ENCODE measurements at regions not wholly inside any gene's neighbourhood (a gene's known extent, or its start where the extent isn't known, plus 50 kb on each side); places are given as distances from the start of the nearest gene placed in this dataset.
"Not testable (repeated sequence)": the region's sequence is repeated elsewhere in the genome, so short reads cannot be mapped to it uniquely, and the experiment has no call there.

GRCh38 chr12:92381856-92382255, 236.2 kb upstream of the BTG1 start:
- H3K18ac ChIP-seq (ENCODE audit: low read length) = no peak overlapping the region

DNA sequence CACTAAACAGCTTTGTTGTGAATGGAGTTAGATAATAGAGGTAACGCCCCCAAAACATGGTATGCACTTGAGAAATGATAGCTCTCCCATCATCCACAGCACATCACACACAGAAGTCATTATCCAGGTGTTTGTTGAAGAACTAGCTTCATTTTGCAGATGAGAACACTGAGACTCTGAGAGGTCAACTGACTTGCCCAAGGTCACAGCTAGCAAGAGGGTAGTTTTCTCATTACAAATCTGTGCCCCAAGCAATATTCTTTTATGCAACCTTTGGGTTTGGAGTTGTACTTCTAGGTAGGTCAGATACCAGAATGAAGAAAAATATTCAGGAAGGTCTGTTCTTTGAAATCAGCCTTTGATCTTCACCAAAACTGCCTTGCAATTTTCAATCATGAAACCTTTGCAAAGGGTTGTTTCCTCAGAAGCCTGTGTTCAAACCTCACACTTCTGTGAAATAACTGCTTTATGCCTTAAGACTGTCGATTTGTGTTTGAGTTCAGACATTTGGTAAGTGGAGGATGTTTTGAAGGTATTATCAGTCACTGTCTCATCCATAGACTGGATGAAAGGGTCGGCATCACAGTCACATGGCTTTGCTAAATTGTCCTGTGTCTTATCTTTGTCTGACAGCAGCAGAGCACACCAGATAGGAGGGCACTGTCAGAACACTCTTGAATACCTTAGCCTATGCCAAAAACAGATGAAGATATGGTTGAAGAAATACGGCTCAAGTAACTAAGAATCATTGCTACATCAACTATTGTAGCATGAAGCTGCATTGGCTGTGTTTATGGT, 233.2 kb upstream of the BTG1 start:
- no peak overlapping the region for H2BK5ac ChIP-seq (ENCODE audit: low read length)
- no peaks in the 10 kb centered on the region for H3K27me3 ChIP-seq (ENCODE audit: insufficient read depth, low read length, poor library complexity)
- H3K9ac ChIP-seq (ENCODE audit: low read length) = no peak overlapping the region
- no peak overlapping the region for H2BK120ac ChIP-seq (ENCODE audit: low read depth, low read length)
- no peaks in the 10 kb centered on the region for H3K4me1 ChIP-seq (ENCODE audit: control insufficient read depth, low read depth, low read length)
- no peaks in the 10 kb centered on the region for H3K79me2 ChIP-seq (ENCODE audit: control insufficient read depth, insufficient read depth, low read length)
- H2AK5ac ChIP-seq (ENCODE audit: low read length) = no peak overlapping the region
- no peaks in the 10 kb centered on the region for H3K36me3 ChIP-seq (ENCODE audit: control insufficient read depth, insufficient read depth, low read length)
- H3K27ac ChIP-seq (ENCODE audit: low read depth, low read length) = no peak overlapping the region
- H2BK15ac ChIP-seq (replicated peaks; ENCODE audit: low read depth) = no peak overlapping the region
- H3K23ac ChIP-seq (ENCODE audit: low read length) = no peak overlapping the region
- no peak for DNase-seq
- WGBS (ENCODE audit: extremely low coverage, insufficient coverage, low lambda C conversion rate) = no CpG with 5 or more reads among the region's 4 CpGs
- no peak overlapping the region for H3K4me2 ChIP-seq (ENCODE audit: low read length)
- no peak overlapping the region for H3K56ac ChIP-seq (ENCODE audit: low read length)
- H3K4me3 ChIP-seq (ENCODE audit: low read length) = no peak overlapping the region
- no peaks in the 10 kb centered on the region for H3K79me1 ChIP-seq (ENCODE audit: low read length)
- no peak overlapping the region for H4K5ac ChIP-seq (ENCODE audit: low read length)
- H3K18ac ChIP-seq (ENCODE audit: low read length) = no peak overlapping the region
- H4K8ac ChIP-seq (ENCODE audit: low read depth, low read length) = no peak overlapping the region
- H3K4ac ChIP-seq (ENCODE audit: low read depth, low read length) = no peak overlapping the region

More at GRCh38 chr12:92381856-92382255, 236.2 kb upstream of the BTG1 start:
- Histone ChIP-seq H3K4me2 (ENCODE audit: low read length) (no peak overlapping the region), H3K4me3 (ENCODE audit: low read length) (no peak overlapping the region), H4K5ac (ENCODE audit: low read length) (no peak overlapping the region), H3K56ac (ENCODE audit: low read length) (no peak overlapping the region), H4K8ac (ENCODE audit: low read depth, low read length) (no peak overlapping the region), H3K27ac (ENCODE audit: low read depth, low read length) (no peak overlapping the region), H2BK120ac (ENCODE audit: low read depth, low read length) (no peak overlapping the region), H3K27me3 (ENCODE audit: insufficient read depth, low read length, poor library complexity) (no peaks in the 10 kb centered on the region), H3K79me1 (ENCODE audit: low read length) (no peaks in the 10 kb centered on the region), H3K4me1 (ENCODE audit: control insufficient read depth, low read depth, low read length) (no peaks in the 10 kb centered on the region), H3K4ac (ENCODE audit: low read depth, low read length) (no peak overlapping the region), H2BK15ac (replicated peaks; ENCODE audit: low read depth) (no peak overlapping the region), H3K36me3 (ENCODE audit: control insufficient read depth, insufficient read depth, low read length) (no peaks in the 10 kb centered on the region), H2BK5ac (ENCODE audit: low read length) (no peak overlapping the region), H3K9ac (ENCODE audit: low read length) (no peak overlapping the region), H2AK5ac (ENCODE audit: low read length) (no peak overlapping the region), H3K23ac (ENCODE audit: low read length) (no peak overlapping the region), H3K79me2 (ENCODE audit: control insufficient read depth, insufficient read depth, low read length) (no peaks in the 10 kb centered on the region)
- no peak for DNase-seq

DNA sequence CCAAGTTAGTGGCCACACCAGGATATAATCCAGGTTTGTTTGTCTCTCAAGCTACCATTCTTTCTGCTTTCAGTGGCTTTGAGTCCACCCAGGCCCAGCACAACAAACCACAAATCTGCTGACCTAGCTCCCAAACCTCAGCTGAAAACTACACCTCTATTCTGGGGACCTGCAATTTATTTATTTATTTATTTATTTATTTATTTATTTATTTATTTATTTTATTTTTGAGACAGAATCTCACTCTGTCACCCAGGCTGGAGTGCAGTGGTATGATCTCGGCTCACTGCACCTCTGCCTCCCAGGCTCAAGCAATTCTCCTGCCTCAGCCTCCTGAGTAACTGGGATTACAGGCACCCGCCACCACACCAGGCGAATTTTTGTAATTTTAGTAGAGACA, 229.9 kb upstream of the BTG1 start:
- H3K79me1 ChIP-seq (ENCODE audit: low read length); H3K18ac ChIP-seq (ENCODE audit: low read length); H3K4me3 ChIP-seq (ENCODE audit: low read length); DNase-seq; H3K27ac ChIP-seq (ENCODE audit: low read depth, low read length); H2BK15ac ChIP-seq (replicated peaks; ENCODE audit: low read depth); H3K56ac ChIP-seq (ENCODE audit: low read length); H3K79me2 ChIP-seq (ENCODE audit: control insufficient read depth, insufficient read depth, low read length); H2BK120ac ChIP-seq (ENCODE audit: low read depth, low read length); H3K4me1 ChIP-seq (ENCODE audit: control insufficient read depth, low read depth, low read length); H3K36me3 ChIP-seq (ENCODE audit: control insufficient read depth, insufficient read depth, low read length); H3K27me3 ChIP-seq (ENCODE audit: insufficient read depth, low read length, poor library complexity); H3K23ac ChIP-seq (ENCODE audit: low read length); H3K4ac ChIP-seq (ENCODE audit: low read depth, low read length); H2BK5ac ChIP-seq (ENCODE audit: low read length); H4K5ac ChIP-seq (ENCODE audit: low read length); H3K4me2 ChIP-seq (ENCODE audit: low read length); H2AK5ac ChIP-seq (ENCODE audit: low read length); H3K9ac ChIP-seq (ENCODE audit: low read length); H4K8ac ChIP-seq (ENCODE audit: low read depth, low read length): not testable (repeated sequence)
- WGBS (ENCODE audit: extremely low coverage, insufficient coverage, low lambda C conversion rate) = no CpG with 5 or more reads among the region's 3 CpGs

DNA sequence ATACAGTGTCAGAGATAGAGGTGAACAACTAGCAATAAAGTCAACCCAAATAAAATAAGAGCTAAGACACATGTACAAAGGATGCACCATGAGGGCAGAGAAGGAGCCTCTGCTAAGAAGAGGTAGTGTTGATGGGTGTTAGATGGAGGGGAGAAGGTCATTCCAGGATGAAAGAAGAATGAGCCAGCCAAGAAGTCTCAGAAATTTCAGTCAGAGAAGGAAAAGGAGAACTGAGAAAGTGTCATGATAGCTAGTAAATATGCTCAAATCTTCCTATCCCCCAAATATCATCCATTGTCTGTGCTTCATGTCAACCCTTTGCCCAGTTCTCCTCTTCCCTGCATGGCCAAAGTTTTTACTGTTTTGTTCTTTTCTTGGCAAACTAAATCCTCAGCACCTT, 225.2 kb upstream of the BTG1 start:
- DNase-seq = no peak
- H2BK120ac ChIP-seq (ENCODE audit: low read depth, low read length) = no peak overlapping the region
- no peaks in the 10 kb centered on the region for H3K79me2 ChIP-seq (ENCODE audit: control insufficient read depth, insufficient read depth, low read length)
- no peak overlapping the region for H3K23ac ChIP-seq (ENCODE audit: low read length)
- no peak overlapping the region for H3K9ac ChIP-seq (ENCODE audit: low read length)
- H4K5ac ChIP-seq (ENCODE audit: low read length) = no peak overlapping the region
- no peak overlapping the region for H2BK15ac ChIP-seq (replicated peaks; ENCODE audit: low read depth)
- no peak overlapping the region for H3K4me2 ChIP-seq (ENCODE audit: low read length)
- no peak overlapping the region for H2BK5ac ChIP-seq (ENCODE audit: low read length)
- no peak overlapping the region for H3K56ac ChIP-seq (ENCODE audit: low read length)
- no peak overlapping the region for H4K8ac ChIP-seq (ENCODE audit: low read depth, low read length)
- H3K18ac ChIP-seq (ENCODE audit: low read length) = no peak overlapping the region
- H2AK5ac ChIP-seq (ENCODE audit: low read length) = no peak overlapping the region
- no peak overlapping the region for H3K4ac ChIP-seq (ENCODE audit: low read depth, low read length)
- H3K27me3 ChIP-seq (ENCODE audit: insufficient read depth, low read length, poor library complexity) = no peaks in the 10 kb centered on the region
- H3K27ac ChIP-seq (ENCODE audit: low read depth, low read length) = no peak overlapping the region
- H3K4me1 ChIP-seq (ENCODE audit: control insufficient read depth, low read depth, low read length) = no peaks in the 10 kb centered on the region
- no peak overlapping the region for H3K4me3 ChIP-seq (ENCODE audit: low read length)
- H3K79me1 ChIP-seq (ENCODE audit: low read length) = no peaks in the 10 kb centered on the region
- no peaks in the 10 kb centered on the region for H3K36me3 ChIP-seq (ENCODE audit: control insufficient read depth, insufficient read depth, low read length)

DNA sequence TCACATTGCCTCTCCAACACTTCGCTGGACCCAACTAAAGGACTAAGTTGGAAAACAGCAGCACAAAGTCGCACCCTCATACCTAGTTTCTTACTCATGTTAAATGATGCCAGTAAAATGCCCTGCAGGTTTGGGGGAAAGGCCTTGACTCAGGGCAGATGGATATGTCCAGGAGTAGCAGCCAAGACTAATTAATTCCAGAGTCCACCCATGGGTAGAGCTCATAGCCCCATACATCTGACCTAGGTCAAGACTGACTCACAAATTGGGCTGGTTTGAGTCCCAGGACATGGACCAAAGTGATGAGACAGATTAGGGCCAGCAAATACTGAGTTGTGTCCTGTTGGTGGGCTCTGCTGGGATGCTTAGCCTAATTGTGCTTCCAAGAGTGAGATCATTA, 224.0 kb upstream of the BTG1 start:
- no peak overlapping the region for H3K27ac ChIP-seq (ENCODE audit: low read depth, low read length)
- H3K56ac ChIP-seq (ENCODE audit: low read length) = no peak overlapping the region
- no peak overlapping the region for H4K5ac ChIP-seq (ENCODE audit: low read length)
- H3K36me3 ChIP-seq (ENCODE audit: control insufficient read depth, insufficient read depth, low read length) = no peaks in the 10 kb centered on the region
- no peak overlapping the region for H2BK5ac ChIP-seq (ENCODE audit: low read length)
- no peak overlapping the region for H2BK15ac ChIP-seq (replicated peaks; ENCODE audit: low read depth)
- DNase-seq = no peak
- H3K4me2 ChIP-seq (ENCODE audit: low read length) = no peak overlapping the region
- WGBS (ENCODE audit: extremely low coverage, insufficient coverage, low lambda C conversion rate) = no CpG with 5 or more reads among the region's 2 CpGs
- no peak overlapping the region for H3K23ac ChIP-seq (ENCODE audit: low read length)
- H2BK120ac ChIP-seq (ENCODE audit: low read depth, low read length) = no peak overlapping the region
- H3K27me3 ChIP-seq (ENCODE audit: insufficient read depth, low read length, poor library complexity) = no peaks in the 10 kb centered on the region
- H3K18ac ChIP-seq (ENCODE audit: low read length) = no peak overlapping the region
- no peak overlapping the region for H3K9ac ChIP-seq (ENCODE audit: low read length)
- no peaks in the 10 kb centered on the region for H3K4me1 ChIP-seq (ENCODE audit: control insufficient read depth, low read depth, low read length)
- H3K4ac ChIP-seq (ENCODE audit: low read depth, low read length) = no peak overlapping the region
- no peak overlapping the region for H3K4me3 ChIP-seq (ENCODE audit: low read length)
- no peaks in the 10 kb centered on the region for H3K79me1 ChIP-seq (ENCODE audit: low read length)
- no peak overlapping the region for H2AK5ac ChIP-seq (ENCODE audit: low read length)
- no peaks in the 10 kb centered on the region for H3K79me2 ChIP-seq (ENCODE audit: control insufficient read depth, insufficient read depth, low read length)
- no peak overlapping the region for H4K8ac ChIP-seq (ENCODE audit: low read depth, low read length)

DNA sequence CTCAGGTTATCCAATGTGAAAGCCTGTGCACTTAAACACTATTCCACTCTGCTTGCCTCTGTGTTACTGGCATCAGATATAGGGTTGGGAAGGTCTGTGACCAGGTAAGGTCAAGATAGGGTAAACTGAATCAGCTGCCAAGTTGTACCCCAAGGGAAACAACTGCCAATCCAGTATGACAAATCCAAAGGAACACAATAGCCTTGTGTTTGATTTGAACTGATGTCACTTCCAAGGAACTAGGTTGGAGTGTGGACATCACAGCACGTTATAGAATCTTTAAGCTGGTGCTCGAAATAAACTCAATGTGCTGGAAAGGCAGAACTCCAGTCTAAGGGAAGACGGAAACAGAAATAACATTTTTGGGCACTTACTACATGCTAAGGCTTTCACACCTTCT, 223.4 kb upstream of the BTG1 start:
- Histone ChIP-seq H3K79me1 (ENCODE audit: low read length) (no peaks in the 10 kb centered on the region), H3K27ac (ENCODE audit: low read depth, low read length) (no peak overlapping the region), H2AK5ac (ENCODE audit: low read length) (no peak overlapping the region), H3K4me2 (ENCODE audit: low read length) (no peak overlapping the region), H3K9ac (ENCODE audit: low read length) (no peak overlapping the region), H2BK5ac (ENCODE audit: low read length) (no peak overlapping the region), H3K36me3 (ENCODE audit: control insufficient read depth, insufficient read depth, low read length) (no peaks in the 10 kb centered on the region), H2BK15ac (replicated peaks; ENCODE audit: low read depth) (no peak overlapping the region), H2BK120ac (ENCODE audit: low read depth, low read length) (no peak overlapping the region), H3K23ac (ENCODE audit: low read length) (no peak overlapping the region), H4K5ac (ENCODE audit: low read length) (no peak overlapping the region), H3K18ac (ENCODE audit: low read length) (no peak overlapping the region), H4K8ac (ENCODE audit: low read depth, low read length) (no peak overlapping the region), H3K4me1 (ENCODE audit: control insufficient read depth, low read depth, low read length) (no peaks in the 10 kb centered on the region), H3K56ac (ENCODE audit: low read length) (no peak overlapping the region), H3K4ac (ENCODE audit: low read depth, low read length) (no peak overlapping the region), H3K79me2 (ENCODE audit: control insufficient read depth, insufficient read depth, low read length) (no peaks in the 10 kb centered on the region), H3K4me3 (ENCODE audit: low read length) (no peak overlapping the region), H3K27me3 (ENCODE audit: insufficient read depth, low read length, poor library complexity) (no peaks in the 10 kb centered on the region)
- no CpG with 5 or more reads among the region's 3 CpGs for WGBS (ENCODE audit: extremely low coverage, insufficient coverage, low lambda C conversion rate)
- no peak for DNase-seq
